ENCODE measurements at regions not wholly inside any gene's neighbourhood (a gene's known extent, or its start where the extent isn't known, plus 50 kb on each side); places are given as distances from the start of the nearest gene placed in this dataset.

- TF ChIP-seq, protein P1, sequence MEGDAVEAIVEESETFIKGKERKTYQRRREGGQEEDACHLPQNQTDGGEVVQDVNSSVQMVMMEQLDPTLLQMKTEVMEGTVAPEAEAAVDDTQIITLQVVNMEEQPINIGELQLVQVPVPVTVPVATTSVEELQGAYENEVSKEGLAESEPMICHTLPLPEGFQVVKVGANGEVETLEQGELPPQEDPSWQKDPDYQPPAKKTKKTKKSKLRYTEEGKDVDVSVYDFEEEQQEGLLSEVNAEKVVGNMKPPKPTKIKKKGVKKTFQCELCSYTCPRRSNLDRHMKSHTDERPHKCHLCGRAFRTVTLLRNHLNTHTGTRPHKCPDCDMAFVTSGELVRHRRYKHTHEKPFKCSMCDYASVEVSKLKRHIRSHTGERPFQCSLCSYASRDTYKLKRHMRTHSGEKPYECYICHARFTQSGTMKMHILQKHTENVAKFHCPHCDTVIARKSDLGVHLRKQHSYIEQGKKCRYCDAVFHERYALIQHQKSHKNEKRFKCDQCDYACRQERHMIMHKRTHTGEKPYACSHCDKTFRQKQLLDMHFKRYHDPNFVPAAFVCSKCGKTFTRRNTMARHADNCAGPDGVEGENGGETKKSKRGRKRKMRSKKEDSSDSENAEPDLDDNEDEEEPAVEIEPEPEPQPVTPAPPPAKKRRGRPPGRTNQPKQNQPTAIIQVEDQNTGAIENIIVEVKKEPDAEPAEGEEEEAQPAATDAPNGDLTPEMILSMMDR (IDR thresholded peaks at IDR 0.05): no peak
- TF ChIP-seq TCF7L2 (IDR thresholded peaks at IDR 0.05; ENCODE audit: low read depth, low read length) (no peak), SIN3A (IDR thresholded peaks at IDR 0.05; ENCODE audit: borderline replicate concordance, insufficient read depth, low read depth, low read length) (no peak), POLR2AphosphoS5 (IDR thresholded peaks at IDR 0.05; ENCODE audit: low read depth, low read length) (no peak)
Measured at GRCh38 chr5:174358276-174358675, 312.8 kb downstream of the NSG2 start.

Data from Panc1 (cell line).